H1 (cell line): ENCODE measurements at regions not wholly inside any gene's neighbourhood (a gene's known extent, or its start where the extent isn't known, plus 50 kb on each side); places are given as distances from the start of the nearest gene placed in this dataset.

Source experiments
- ATF2 ChIP-seq: IDR thresholded peaks from 2 replicates; pipeline ENCODE4 v1.6.1; 2012; ENCODE audit warnings: low read length, inconsistent platforms
- ATF3 ChIP-seq: IDR thresholded peaks from 2 replicates; pipeline ENCODE4 v1.6.1; 2011; ENCODE audit warnings: low read depth, mild to moderate bottlenecking, low read length; ENCODE audit not compliant: insufficient read depth
- CHD2 ChIP-seq: IDR thresholded peaks from 2 replicates; pipeline ENCODE4 v1.6.1; 2012; ENCODE audit warnings: low read length, improper control_type of control experiment
- CTCF ChIP-seq, 3 experiments: IDR thresholded peaks; 1 replicate in 2 of 3; 2 replicates in 1 of 3; pipeline versions ENCODE4 v1.5.1 to v1.6.1; 2011; ENCODE audit warnings: low read length in 3 of 3, mild to moderate bottlenecking in 3 of 3, inconsistent platforms in 2 of 3, low read depth in 1 of 3, moderate library complexity in 1 of 3; ENCODE audit not compliant: insufficient read depth in 1 of 3; ENCODE audit errors: control extremely low read depth in 1 of 3
- EZH2 ChIP-seq: fragments of 200-600 bp; sonication (generic); IDR thresholded peaks from 2 replicates; pipeline ENCODE4 v1.7.1; 2012; ENCODE audit warnings: low read depth, mild to moderate bottlenecking, moderate library complexity, low read length, inconsistent platforms; ENCODE audit not compliant: severe bottlenecking
- JUN ChIP-seq: IDR thresholded peaks from 2 replicates; pipeline ENCODE4 v1.6.1; 2011; ENCODE audit warnings: low read depth, mild to moderate bottlenecking, improper control_type of control experiment, low read length
- KDM1A ChIP-seq: fragments of 200-600, 300-600 bp; sonication (generic); IDR thresholded peaks from 2 replicates; pipeline ENCODE4 v1.7.1; 2016; ENCODE audit warnings: mild to moderate bottlenecking, low read length, borderline replicate concordance
- POLR2A ChIP-seq, 2 experiments: IDR thresholded peaks; 1 replicate in 1 of 2; 2 replicates in 1 of 2; pipeline ENCODE4 v1.6.1; 2011; ENCODE audit warnings: low read depth in 2 of 2, low read length in 2 of 2, mild to moderate bottlenecking in 2 of 2; ENCODE audit errors: control extremely low read depth in 1 of 2
- RAD21 ChIP-seq, 2 experiments: IDR thresholded peaks in 1 of 2; conservative IDR thresholded peaks in 1 of 2; 2 replicates each; pipeline ENCODE4 v1.6.1; 2011; ENCODE audit warnings: low read depth in 2 of 2, low read length in 2 of 2, improper control_type of control experiment in 1 of 2, inconsistent platforms in 1 of 2, mild to moderate bottlenecking in 1 of 2, moderate library complexity in 1 of 2
- SP2 ChIP-seq: IDR thresholded peaks from 2 replicates; pipeline ENCODE4 v1.6.1; 2012; ENCODE audit warnings: mild to moderate bottlenecking, low read length, inconsistent platforms
- SUZ12 ChIP-seq: fragments of 200-600 bp; sonication (generic); IDR thresholded peaks from 2 replicates; pipeline ENCODE4 v1.6.1; 2012; ENCODE audit warnings: mild to moderate bottlenecking, inconsistent platforms, low read length, moderate library complexity, mixed read lengths
- TBP ChIP-seq: IDR thresholded peaks from 2 replicates; pipeline ENCODE4 v1.6.1; 2011; ENCODE audit warnings: low read depth, low read length, improper control_type of control experiment
- USF2 ChIP-seq: IDR thresholded peaks from 2 replicates; pipeline ENCODE4 v1.6.1; 2011; ENCODE audit warnings: low read length, improper control_type of control experiment
- YY1 ChIP-seq: IDR thresholded peaks from 2 replicates; pipeline ENCODE4 v1.6.1; 2011; ENCODE audit warnings: low read depth, mild to moderate bottlenecking, low read length

GRCh38 chr1:229169399-229169798 is 101.5 kb upstream of the RAB4A start:
- TF ChIP-seq CTCF (IDR thresholded peaks at IDR 0.05; ENCODE audit: control extremely low read depth in 1 of 3, insufficient read depth in 1 of 3, low read depth in 1 of 3, low read length in 3 of 3) = no peak
- no peak for TF ChIP-seq KDM1A
- no peak for TF ChIP-seq JUN
- no peak for TF ChIP-seq SUZ12
- TF ChIP-seq YY1 = no peak
- no peak for TF ChIP-seq RAD21 (IDR thresholded peaks at IDR 0.05 in 1 of 2, conservative IDR thresholded peaks at IDR 0.05 in 1 of 2; ENCODE audit: low read depth in 2 of 2, low read length in 2 of 2)
- no peak for TF ChIP-seq EZH2
- TF ChIP-seq SP2 = no peak
- no peak for TF ChIP-seq ATF3
- TF ChIP-seq CHD2 = no peak
- TF ChIP-seq TBP = no peak
- TF ChIP-seq POLR2A (IDR thresholded peaks at IDR 0.05; ENCODE audit: control extremely low read depth in 1 of 2, low read depth in 2 of 2, low read length in 2 of 2) = no peak
- no peak for TF ChIP-seq USF2
- no peak for TF ChIP-seq ATF2
